Amniotic epithelial cell (primary cell): ENCODE measurements at regions not wholly inside any gene's neighbourhood (a gene's known extent, or its start where the extent isn't known, plus 50 kb on each side); places are given as distances from the start of the nearest gene placed in this dataset.
A peak's percentile ranks its signal among the peaks of the same experiment; 100 is the strongest.
"Not testable (repeated sequence)": the region's sequence is repeated elsewhere in the genome, so short reads cannot be mapped to it uniquely, and the experiment has no call there.

Experiments
- DNase-seq: peaks from one replicate; pipeline ENCODE4 v3.0.0-alpha.2; 2010; ENCODE audit warnings: low read depth

GRCh38 chr15:31179693-31180092 is 78.2 kb upstream of the TRPM1 start:
- no peak for DNase-seq

- DNase-seq, result no peak
Measured at GRCh38 chr15:31193291-31193690, 91.8 kb upstream of the TRPM1 start.

- no peak for DNase-seq
Measured at GRCh38 chr15:31195871-31196270, 94.3 kb upstream of the TRPM1 start.

GRCh38 chr15:31197497-31198414 is 96.2 kb upstream of the TRPM1 start:
- peak; percentile 26 for DNase-seq

- DNase-seq, result peak; percentile 65
Measured at GRCh38 chr15:31200735-31201151, 99.2 kb upstream of the TRPM1 start.

- no peak for DNase-seq
Measured at GRCh38 chr15:31202953-31203352, 101.4 kb upstream of the TRPM1 start.

GRCh38 chr15:31203999-31204398 is 102.5 kb upstream of the TRPM1 start:
- DNase-seq, result no peak

GRCh38 chr15:31206386-31207181 is 105.1 kb upstream of the TRPM1 start:
- DNase-seq, result no peak

- DNase-seq, result no peak
Measured at GRCh38 chr15:31207246-31207645, 105.7 kb upstream of the TRPM1 start.

GRCh38 chr15:31207861-31208260 is 106.3 kb upstream of the TRPM1 start:
- not testable (repeated sequence) for DNase-seq

GRCh38 chr15:31208817-31209216 is 107.3 kb upstream of the TRPM1 start:
- DNase-seq, result no peak

- DNase-seq, result no peak
Measured at GRCh38 chr15:31211353-31211752, 109.8 kb upstream of the TRPM1 start.

- DNase-seq, result peak; percentile 19
Measured at GRCh38 chr15:31212326-31213080, 111.0 kb upstream of the TRPM1 start.

- DNase-seq, result no peak
Measured at GRCh38 chr15:31214158-31214863, 112.3 kb upstream of the KLF13 start.

- peak; percentile 88 for DNase-seq
Measured at GRCh38 chr15:31214864-31215489, 111.7 kb upstream of the KLF13 start.

- DNase-seq, result peak; percentile 30
Measured at GRCh38 chr15:31215490-31216214, 111.0 kb upstream of the KLF13 start.

- DNase-seq, result peak; percentile 78
Measured at GRCh38 chr15:31216215-31216911, 110.3 kb upstream of the KLF13 start.

- no peak for DNase-seq
Measured at GRCh38 chr15:31217067-31217466, 109.6 kb upstream of the KLF13 start.

GRCh38 chr15:31217566-31218270 is 108.9 kb upstream of the KLF13 start:
- DNase-seq, result no peak
